ENCODE measurements at regions not wholly inside any gene's neighbourhood (a gene's known extent, or its start where the extent isn't known, plus 50 kb on each side); places are given as distances from the start of the nearest gene placed in this dataset.

DNA sequence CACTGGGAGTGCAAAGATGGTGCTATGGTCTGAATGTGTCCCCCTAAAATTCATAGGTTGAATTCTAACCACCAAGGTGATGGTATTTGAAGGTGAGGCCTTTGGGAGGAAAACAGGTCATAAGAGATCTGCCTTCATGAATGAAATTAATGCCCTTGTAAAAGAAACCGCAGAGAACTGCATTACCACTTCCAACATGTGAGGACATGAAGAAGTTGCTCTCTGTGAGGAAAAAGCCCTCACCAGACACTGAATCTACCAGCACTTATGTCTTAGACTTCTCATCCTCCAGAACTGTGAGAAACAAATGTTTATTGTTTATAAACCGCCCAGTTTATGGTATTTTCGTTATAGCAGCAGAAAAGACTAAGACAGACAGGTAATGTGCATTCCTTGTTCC lies 224.7 kb upstream of the C1orf87 start:
- no peak for TF ChIP-seq POLR2A (IDR thresholded peaks at IDR 0.05; ENCODE audit: control extremely low read depth in 1 of 2, low read depth in 2 of 2, low read length in 2 of 2)
- TF ChIP-seq GABPA (IDR thresholded peaks at IDR 0.05; ENCODE audit: borderline replicate concordance, insufficient read depth, low read length), result no peak
- TF ChIP-seq, protein P1, sequence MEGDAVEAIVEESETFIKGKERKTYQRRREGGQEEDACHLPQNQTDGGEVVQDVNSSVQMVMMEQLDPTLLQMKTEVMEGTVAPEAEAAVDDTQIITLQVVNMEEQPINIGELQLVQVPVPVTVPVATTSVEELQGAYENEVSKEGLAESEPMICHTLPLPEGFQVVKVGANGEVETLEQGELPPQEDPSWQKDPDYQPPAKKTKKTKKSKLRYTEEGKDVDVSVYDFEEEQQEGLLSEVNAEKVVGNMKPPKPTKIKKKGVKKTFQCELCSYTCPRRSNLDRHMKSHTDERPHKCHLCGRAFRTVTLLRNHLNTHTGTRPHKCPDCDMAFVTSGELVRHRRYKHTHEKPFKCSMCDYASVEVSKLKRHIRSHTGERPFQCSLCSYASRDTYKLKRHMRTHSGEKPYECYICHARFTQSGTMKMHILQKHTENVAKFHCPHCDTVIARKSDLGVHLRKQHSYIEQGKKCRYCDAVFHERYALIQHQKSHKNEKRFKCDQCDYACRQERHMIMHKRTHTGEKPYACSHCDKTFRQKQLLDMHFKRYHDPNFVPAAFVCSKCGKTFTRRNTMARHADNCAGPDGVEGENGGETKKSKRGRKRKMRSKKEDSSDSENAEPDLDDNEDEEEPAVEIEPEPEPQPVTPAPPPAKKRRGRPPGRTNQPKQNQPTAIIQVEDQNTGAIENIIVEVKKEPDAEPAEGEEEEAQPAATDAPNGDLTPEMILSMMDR (IDR thresholded peaks at IDR 0.05; ENCODE audit: control extremely low read depth in 1 of 3, insufficient read depth in 1 of 3, low read depth in 1 of 3, low read length in 3 of 3), result no peak
- TF ChIP-seq SP1 (IDR thresholded peaks at IDR 0.05; ENCODE audit: low read depth, low read length), result no peak
- TF ChIP-seq CHD2 (IDR thresholded peaks at IDR 0.05; ENCODE audit: low read length), result no peak
- TF ChIP-seq, protein P2, sequence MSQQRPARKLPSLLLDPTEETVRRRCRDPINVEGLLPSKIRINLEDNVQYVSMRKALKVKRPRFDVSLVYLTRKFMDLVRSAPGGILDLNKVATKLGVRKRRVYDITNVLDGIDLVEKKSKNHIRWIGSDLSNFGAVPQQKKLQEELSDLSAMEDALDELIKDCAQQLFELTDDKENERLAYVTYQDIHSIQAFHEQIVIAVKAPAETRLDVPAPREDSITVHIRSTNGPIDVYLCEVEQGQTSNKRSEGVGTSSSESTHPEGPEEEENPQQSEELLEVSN (IDR thresholded peaks at IDR 0.05), result no peak
- no peak for TF ChIP-seq SRF (IDR thresholded peaks at IDR 0.05; ENCODE audit: low read depth, low read length)
- no peak for TF ChIP-seq HDAC2 (IDR thresholded peaks at IDR 0.05; ENCODE audit: borderline replicate concordance in 1 of 2, low read depth in 2 of 2, low read length in 2 of 2)
- no peak for TF ChIP-seq BACH1 (IDR thresholded peaks at IDR 0.05; ENCODE audit: low read length)
- TF ChIP-seq RFX5 (IDR thresholded peaks at IDR 0.05; ENCODE audit: borderline replicate concordance, low read depth, low read length), result no peak
- no peak for TF ChIP-seq EP300 (IDR thresholded peaks at IDR 0.05; ENCODE audit: borderline replicate concordance in 1 of 2, low read depth in 2 of 2, low read length in 2 of 2)
- no peak for TF ChIP-seq TAF7 (optimal IDR thresholded peaks at IDR 0.05; ENCODE audit: borderline replicate concordance, low read depth, low read length)
